Osteoblast (primary cell): ENCODE measurements at regions not wholly inside any gene's neighbourhood (a gene's known extent, or its start where the extent isn't known, plus 50 kb on each side); places are given as distances from the start of the nearest gene placed in this dataset.
A peak's percentile ranks its signal among the peaks of the same experiment; 100 is the strongest.

ENCODE experiments used
- DNase-seq: peaks from one replicate; pipeline ENCODE4 v3.0.0; 2011; ENCODE audit warnings: low spot score, mixed read lengths; ENCODE audit not compliant: insufficient read length; ENCODE audit errors: missing footprints
- H2AFZ ChIP-seq: 2 replicates; pipeline ENCODE4 v1.6.0; 2011; ENCODE audit warnings: mild to moderate bottlenecking, low read length
- H3K27ac ChIP-seq: 2 replicates; pipeline ENCODE4 v1.5.1; 2011; ENCODE audit warnings: mild to moderate bottlenecking, low read depth, low read length, moderate library complexity
- H3K27me3 ChIP-seq: 2 replicates; pipeline ENCODE4 v1.6.0; 2012; ENCODE audit warnings: mild to moderate bottlenecking, control low read depth, inconsistent platforms, low read length, moderate library complexity; ENCODE audit not compliant: insufficient read depth
- H3K36me3 ChIP-seq: 2 replicates; pipeline ENCODE4 v1.5.1; 2011; ENCODE audit warnings: mild to moderate bottlenecking, low read length, control low read depth, moderate library complexity; ENCODE audit not compliant: insufficient read depth
- H3K4me1 ChIP-seq: 2 replicates; pipeline ENCODE4 v1.5.1; 2011; ENCODE audit warnings: mild to moderate bottlenecking, low read length, control low read depth, moderate library complexity; ENCODE audit not compliant: insufficient read depth
- H3K4me2 ChIP-seq: 2 replicates; pipeline ENCODE4 v1.6.0; 2011; ENCODE audit warnings: mild to moderate bottlenecking, low read length; ENCODE audit not compliant: insufficient read depth
- H3K4me3 ChIP-seq: fragments of 200-600 bp; sonication (generic); 3 replicates; pipeline ENCODE4 v1.5.1; 2012; ENCODE audit warnings: mild to moderate bottlenecking, low read length, inconsistent platforms; ENCODE audit not compliant: insufficient read depth
- H3K79me2 ChIP-seq: 2 replicates; pipeline ENCODE4 v1.6.0; 2012; ENCODE audit warnings: mild to moderate bottlenecking, low read length, control low read depth, inconsistent platforms; ENCODE audit not compliant: insufficient read depth
- H3K9me3 ChIP-seq: 2 replicates; pipeline ENCODE4 v1.5.1; 2011; ENCODE audit warnings: low read depth, low read length, control low read depth
- H4K20me1 ChIP-seq: 2 replicates; pipeline ENCODE4 v1.6.0; 2012; ENCODE audit warnings: mild to moderate bottlenecking, low read length, control low read depth; ENCODE audit not compliant: insufficient read depth
- CTCF ChIP-seq: IDR thresholded peaks from 2 replicates; pipeline ENCODE4 v1.5.1; 2011; ENCODE audit warnings: mild to moderate bottlenecking, low read depth, low read length, moderate library complexity; ENCODE audit errors: extremely low read depth

GRCh38 chr5:24331531-24331930 is 313.2 kb downstream of the CDH10 start:
- no peak for DNase-seq
- Histone ChIP-seq H2AFZ (no peak overlapping the region), H3K9me3 (peaks cover 5% of the 10 kb centered on the region), H3K79me2 (no peaks in the 10 kb centered on the region), H3K27me3 (no peaks in the 10 kb centered on the region), H4K20me1 (no peaks in the 10 kb centered on the region), H3K4me3 (no peak overlapping the region), H3K4me2 (no peak overlapping the region), H3K4me1 (no peaks in the 10 kb centered on the region), H3K36me3 (no peaks in the 10 kb centered on the region), H3K27ac (no peak overlapping the region)
- TF ChIP-seq CTCF: no peak

GRCh38 chr5:24347158-24347557 is 297.6 kb downstream of the CDH10 start:
- Histone ChIP-seq H3K4me3 (no peak overlapping the region), H3K79me2 (no peaks in the 10 kb centered on the region), H2AFZ (no peak overlapping the region), H3K9me3 (no peaks in the 10 kb centered on the region), H3K27ac (no peak overlapping the region), H3K27me3 (no peaks in the 10 kb centered on the region), H3K36me3 (no peaks in the 10 kb centered on the region), H3K4me1 (no peaks in the 10 kb centered on the region), H3K4me2 (no peak overlapping the region), H4K20me1 (no peaks in the 10 kb centered on the region)
- TF ChIP-seq CTCF: no peak
- DNase-seq: peak; percentile 46

GRCh38 chr5:24351285-24351684 is 293.5 kb downstream of the CDH10 start:
- H3K36me3 ChIP-seq: no peaks in the 10 kb centered on the region
- H3K79me2 ChIP-seq: no peaks in the 10 kb centered on the region
- no peak overlapping the region for H3K4me2 ChIP-seq
- no peak for TF ChIP-seq CTCF
- no peaks in the 10 kb centered on the region for H3K4me1 ChIP-seq
- no peak overlapping the region for H3K4me3 ChIP-seq
- H2AFZ ChIP-seq: no peak overlapping the region
- H4K20me1 ChIP-seq: no peaks in the 10 kb centered on the region
- H3K27ac ChIP-seq: no peak overlapping the region
- peaks cover 2% of the 10 kb centered on the region for H3K9me3 ChIP-seq
- no peak for DNase-seq
- no peaks in the 10 kb centered on the region for H3K27me3 ChIP-seq

GRCh38 chr5:24353016-24353415 is 291.8 kb downstream of the CDH10 start:
- H3K27me3 ChIP-seq: no peaks in the 10 kb centered on the region
- H3K4me2 ChIP-seq: no peak overlapping the region
- H3K27ac ChIP-seq: no peak overlapping the region
- no peak for TF ChIP-seq CTCF
- DNase-seq: no peak
- H3K4me1 ChIP-seq: no peaks in the 10 kb centered on the region
- peaks cover 2% of the 10 kb centered on the region for H3K9me3 ChIP-seq
- no peak overlapping the region for H2AFZ ChIP-seq
- no peaks in the 10 kb centered on the region for H4K20me1 ChIP-seq
- H3K36me3 ChIP-seq: no peaks in the 10 kb centered on the region
- H3K4me3 ChIP-seq: no peak overlapping the region
- H3K79me2 ChIP-seq: no peaks in the 10 kb centered on the region
